GM23338 (cell line): ENCODE measurements at regions not wholly inside any gene's neighbourhood (a gene's known extent, or its start where the extent isn't known, plus 50 kb on each side); places are given as distances from the start of the nearest gene placed in this dataset.

ENCODE experiments used
- ATAC-seq: fragments of 200-7000 bp; cut with Tn5 transposase; 3 replicates; pipeline ENCODE4 v1.9.1; 2020
- DNase-seq: peaks from one replicate; pipeline ENCODE4 v3.0.0-alpha.2; 2015; ENCODE audit warnings: low spot score
- H2AFZ ChIP-seq: fragments of 200-600 bp; sonication (generic); 2 replicates; pipeline ENCODE4 v1.8.0; 2016; ENCODE audit warnings: antibody characterized with exemption, mild to moderate bottlenecking, moderate library complexity
- H3F3A ChIP-seq: fragments of 200-600 bp; sonication (generic); replicated peaks from 2 replicates; pipeline ENCODE4 v1.8.0; 2017; ENCODE audit warnings: antibody characterized with exemption, mixed run types, low read depth
- H3K27ac ChIP-seq: fragments of 200-600 bp; sonication (generic); 2 replicates; pipeline ENCODE4 v1.6.1; 2016; ENCODE audit warnings: low read depth
- H3K27me3 ChIP-seq: fragments of 200-600 bp; sonication (generic); 2 replicates; pipeline ENCODE4 v1.8.0; 2016; ENCODE audit warnings: mild to moderate bottlenecking, mixed run types, moderate library complexity; ENCODE audit not compliant: insufficient read depth
- H3K36me3 ChIP-seq: fragments of 200-600 bp; sonication (generic); 2 replicates; pipeline ENCODE4 v1.8.0; 2016; ENCODE audit warnings: mild to moderate bottlenecking; ENCODE audit not compliant: insufficient read depth
- H3K4me1 ChIP-seq: fragments of 200-600 bp; sonication (generic); 2 replicates; pipeline ENCODE4 v1.8.0; 2016; ENCODE audit warnings: mild to moderate bottlenecking, moderate library complexity; ENCODE audit not compliant: insufficient read depth
- H3K4me2 ChIP-seq: fragments of 200-600 bp; sonication (generic); 2 replicates; pipeline ENCODE4 v1.7.1; 2017; ENCODE audit warnings: mixed run types
- H3K4me3 ChIP-seq: fragments of 200-600 bp; sonication (generic); 2 replicates; pipeline ENCODE4 v1.6.1; 2016; ENCODE audit warnings: mixed run types
- H3K79me2 ChIP-seq: fragments of 200-600 bp; sonication (generic); replicated peaks from 2 replicates; pipeline ENCODE4 v1.8.0; 2017; ENCODE audit warnings: mild to moderate bottlenecking; ENCODE audit not compliant: insufficient read depth
- H3K9me2 ChIP-seq: fragments of 200-600 bp; sonication (generic); 2 replicates; pipeline ENCODE4 v1.8.0; 2017; ENCODE audit not compliant: insufficient read depth
- H4K20me1 ChIP-seq: fragments of 200-600 bp; sonication (generic); replicated peaks from 2 replicates; pipeline ENCODE4 v1.8.0; 2017; ENCODE audit warnings: mild to moderate bottlenecking; ENCODE audit not compliant: insufficient read depth
- H3K27ac Mint-ChIP-seq: 2 replicates; pipeline ENCODE4 v1.8.0; 2020; ENCODE audit warnings: inconsistent platforms, mild to moderate bottlenecking, moderate library complexity, mixed read lengths
- H3K27me3 Mint-ChIP-seq: 3 replicates; pipeline ENCODE4 v1.8.0; 2022; ENCODE audit warnings: low read depth, mild to moderate bottlenecking, moderate library complexity, mixed read lengths, inconsistent platforms; ENCODE audit not compliant: insufficient read depth, poor library complexity
- H3K36me3 Mint-ChIP-seq: 3 replicates; pipeline ENCODE4 v1.8.0; 2021; ENCODE audit warnings: low read depth, mild to moderate bottlenecking, inconsistent platforms, moderate library complexity, mixed read lengths
- H3K4me1 Mint-ChIP-seq: 3 replicates; pipeline ENCODE4 v1.8.0; 2020; ENCODE audit warnings: mild to moderate bottlenecking, inconsistent platforms, mixed read lengths
- H3K4me3 Mint-ChIP-seq: 3 replicates; pipeline ENCODE4 v1.8.0; 2021; ENCODE audit warnings: moderate library complexity, mild to moderate bottlenecking, inconsistent platforms, mixed read lengths
- H3K9me3 Mint-ChIP-seq: 3 replicates; pipeline ENCODE4 v1.8.0; 2020; ENCODE audit warnings: moderate library complexity, mild to moderate bottlenecking, inconsistent platforms, mixed read lengths
- CREB1 ChIP-seq: fragments of 250-450 bp; sonication (Bioruptor Pico); IDR thresholded peaks from 2 replicates; pipeline ENCODE4 v1.5.0; 2020; ENCODE audit warnings: low read depth, mild to moderate bottlenecking, moderate library complexity
- CTCF ChIP-seq, 2 experiments: fragments of 200-600 bp in 1 of 2; sonication (generic) in 1 of 2; conservative IDR thresholded peaks; 2 replicates each; pipeline versions ENCODE4 v1.5.1 to v1.6.1; 2016 to 2017; ENCODE audit warnings: antibody characterized with exemption in 2 of 2, low read depth in 2 of 2, mild to moderate bottlenecking in 2 of 2, moderate library complexity in 1 of 2
- EZH2 ChIP-seq: fragments of 200-600 bp; sonication (generic); IDR thresholded peaks from one replicate; pipeline ENCODE4 v1.8.0; 2017; ENCODE audit warnings: antibody characterized with exemption, mild to moderate bottlenecking, low read depth; ENCODE audit not compliant: unreplicated experiment
- EZH2phosphoT487 ChIP-seq: fragments of 200-600 bp; sonication (generic); IDR thresholded peaks from one replicate; pipeline ENCODE4 v1.8.1; 2018; ENCODE audit warnings: antibody characterized with exemption; ENCODE audit not compliant: unreplicated experiment
- NANOG ChIP-seq: IDR thresholded peaks from 2 replicates; pipeline ENCODE4 v1.6.1; 2016; ENCODE audit warnings: antibody characterized with exemption, borderline replicate concordance
- POLR2AphosphoS5 ChIP-seq: IDR thresholded peaks from 2 replicates; pipeline ENCODE4 v1.6.1; 2016; ENCODE audit warnings: antibody characterized with exemption, low read depth
- REST ChIP-seq: IDR thresholded peaks from one replicate; pipeline ENCODE4 v1.6.1; 2018; ENCODE audit warnings: antibody characterized with exemption; ENCODE audit not compliant: unreplicated experiment
- STAT1 ChIP-seq: IDR thresholded peaks from one replicate; pipeline ENCODE4 v1.6.1; 2016; ENCODE audit warnings: antibody characterized with exemption; ENCODE audit not compliant: unreplicated experiment
- ZNF114 ChIP-seq: fragments of 250-450 bp; sonication (Bioruptor Pico); IDR thresholded peaks from 2 replicates; pipeline ENCODE4 v1.5.0; 2020; ENCODE audit warnings: mild to moderate bottlenecking, moderate library complexity
- ZNF331 ChIP-seq: fragments of 250-450 bp; sonication (Bioruptor Pico); IDR thresholded peaks from 2 replicates; pipeline ENCODE4 v1.5.0; 2020; ENCODE audit warnings: low read depth, mild to moderate bottlenecking, moderate library complexity
- ZNF462 ChIP-seq: fragments of 250-450 bp; sonication (Bioruptor Pico); IDR thresholded peaks from 2 replicates; pipeline ENCODE4 v1.5.0; 2020; ENCODE audit warnings: mild to moderate bottlenecking, moderate library complexity

GRCh38 chr3:174377096-174377495 is 482.0 kb upstream of the NAALADL2 start:
- Mint-ChIP-seq H3K27ac (no peak overlapping the region), H3K27me3 (no peaks in the 10 kb centered on the region), H3K4me3 (no peak overlapping the region), H3K36me3 (no peaks in the 10 kb centered on the region), H3K4me1 (no peaks in the 10 kb centered on the region), H3K9me3 (no peaks in the 10 kb centered on the region)
- H3K4me1 ChIP-seq, result no peaks in the 10 kb centered on the region
- no peaks in the 10 kb centered on the region for H3K9me2 ChIP-seq
- TF ChIP-seq ZNF114 (CRISPR knock-in tag) (no peak), CREB1 (no peak)
- no peaks in the 10 kb centered on the region for H3F3A ChIP-seq
- no peak overlapping the region for H3K4me2 ChIP-seq
- no peak overlapping the region for H3K27ac ChIP-seq
- H4K20me1 ChIP-seq, result no peaks in the 10 kb centered on the region
- no peak for DNase-seq
- no peaks in the 10 kb centered on the region for H3K36me3 ChIP-seq
- no peaks in the 10 kb centered on the region for H3K79me2 ChIP-seq
- H2AFZ ChIP-seq, result no peak overlapping the region
- H3K27me3 ChIP-seq, result no peaks in the 10 kb centered on the region
- no peak for ATAC-seq
- no peak overlapping the region for H3K4me3 ChIP-seq

GRCh38 chr3:174377684-174378083 is 481.4 kb upstream of the NAALADL2 start:
- H3K4me1 Mint-ChIP-seq, result no peaks in the 10 kb centered on the region; the same call in 2 of the 3 replicates
- H3K36me3 Mint-ChIP-seq, result 0 out of 3 replicates have a peak, but pooled peaks cover 4% of the 10 kb centered on the region
- H3K4me3 Mint-ChIP-seq, result no peak overlapping the region
- H3K27ac Mint-ChIP-seq, result no peak overlapping the region
- Histone ChIP-seq H3K4me2 (no peak overlapping the region), H2AFZ (no peak overlapping the region), H3K79me2 (no peaks in the 10 kb centered on the region), H3K27me3 (no peaks in the 10 kb centered on the region), H3K36me3 (no peaks in the 10 kb centered on the region), H3F3A (no peaks in the 10 kb centered on the region), H3K4me3 (no peak overlapping the region), H3K9me2 (no peaks in the 10 kb centered on the region), H3K27ac (no peak overlapping the region), H4K20me1 (no peaks in the 10 kb centered on the region), H3K4me1 (no peaks in the 10 kb centered on the region)
- no peaks in the 10 kb centered on the region for H3K9me3 Mint-ChIP-seq
- no peak for DNase-seq
- no peaks in the 10 kb centered on the region for H3K27me3 Mint-ChIP-seq
- no peak for ATAC-seq
- TF ChIP-seq EZH2 (no peak), ZNF462 (CRISPR knock-in tag) (no peak), ZNF331 (CRISPR knock-in tag) (no peak), ZNF114 (CRISPR knock-in tag) (no peak), CTCF (conservative IDR thresholded peaks at IDR 0.05; ENCODE audit: low read depth in 2 of 2) (no peak), NANOG (no peak), POLR2AphosphoS5 (no peak), CREB1 (no peak), STAT1 (no peak), EZH2phosphoT487 (no peak), REST (no peak)
